Activated T-helper 2 cell treated with anti-CD3 and anti-CD28 coated beads, Interferon-gamma antibody, Interleukin-2, Interleukin-4, amounts not matched to agents 10 μg/mL and 5 μg/mL and 100 μg/mL, durations not matched to agents 14 hours and 24 hours and 36 hours (primary cell): ENCODE measurements at regions not wholly inside any gene's neighbourhood (a gene's known extent, or its start where the extent isn't known, plus 50 kb on each side); places are given as distances from the start of the nearest gene placed in this dataset.

Source experiments
- DNase-seq: peaks from one replicate; pipeline ENCODE4 v3.0.0; 2021; ENCODE audit warnings: low spot score
- H3K27ac Mint-ChIP-seq: one replicate; pipeline ENCODE4 v1.8.0; 2021; ENCODE audit warnings: mixed read lengths
- H3K27me3 Mint-ChIP-seq: one replicate; pipeline ENCODE4 v1.8.0; 2021; ENCODE audit warnings: low read depth, mixed read lengths
- H3K36me3 Mint-ChIP-seq: one replicate; pipeline ENCODE4 v1.8.0; 2021; ENCODE audit warnings: low read depth, mixed read lengths
- H3K4me1 Mint-ChIP-seq: one replicate; pipeline ENCODE4 v1.8.0; 2021; ENCODE audit warnings: low read depth, mixed read lengths
- H3K4me3 Mint-ChIP-seq: one replicate; pipeline ENCODE4 v1.8.0; 2021; ENCODE audit warnings: low read depth, mild to moderate bottlenecking, moderate library complexity, mixed read lengths
- H3K9me3 Mint-ChIP-seq: one replicate; pipeline ENCODE4 v1.8.0; 2021; ENCODE audit warnings: mixed read lengths
- intact Hi-C: fragments of 100-400 bp; cut with micrococcal nuclease; formaldehyde crosslinking; loops from one replicate; pipeline ENCODE4 v1.15.1; 2023

GRCh38 chr11:115659061-115659963 is 155.1 kb upstream of the CADM1 start:
- Mint-ChIP-seq H3K27me3 (peaks cover 30% of the 10 kb centered on the region), H3K9me3 (no peaks in the 10 kb centered on the region), H3K4me1 (no peaks in the 10 kb centered on the region), H3K27ac (no peak overlapping the region), H3K36me3 (no peaks in the 10 kb centered on the region), H3K4me3 (no peak overlapping the region)
- intact Hi-C loops, result no loop called here
- DNase-seq, result no peak

- Mint-ChIP-seq H3K27me3 (peaks cover 30% of the 10 kb centered on the region), H3K27ac (no peak overlapping the region), H3K4me1 (no peaks in the 10 kb centered on the region), H3K4me3 (no peak overlapping the region), H3K9me3 (no peaks in the 10 kb centered on the region), H3K36me3 (no peaks in the 10 kb centered on the region)
- intact Hi-C loops, result no loop called here
- no peak for DNase-seq
Observed at GRCh38 chr11:115657586-115657985, 153.4 kb upstream of the CADM1 start.

- no peaks in the 10 kb centered on the region for H3K9me3 Mint-ChIP-seq
Observed at GRCh38 chr11:115656669-115657068, 152.5 kb upstream of the CADM1 start.

GRCh38 chr11:115656041-115656440 is 151.8 kb upstream of the CADM1 start:
- Mint-ChIP-seq H3K4me3 (no peak overlapping the region), H3K4me1 (no peaks in the 10 kb centered on the region), H3K36me3 (no peaks in the 10 kb centered on the region), H3K27ac (no peak overlapping the region), H3K9me3 (no peaks in the 10 kb centered on the region), H3K27me3 (peaks cover 29% of the 10 kb centered on the region)
- DNase-seq, result no peak
- intact Hi-C loops, result no loop called here

More at GRCh38 chr11:115656669-115657068, 152.5 kb upstream of the CADM1 start:
- H3K36me3 Mint-ChIP-seq, result no peaks in the 10 kb centered on the region
- H3K4me1 Mint-ChIP-seq, result no peaks in the 10 kb centered on the region
- H3K4me3 Mint-ChIP-seq, result no peak overlapping the region
- peaks cover 30% of the 10 kb centered on the region for H3K27me3 Mint-ChIP-seq
- no peak for DNase-seq
- intact Hi-C loops, result no loop called here
- no peak overlapping the region for H3K27ac Mint-ChIP-seq

DNA sequence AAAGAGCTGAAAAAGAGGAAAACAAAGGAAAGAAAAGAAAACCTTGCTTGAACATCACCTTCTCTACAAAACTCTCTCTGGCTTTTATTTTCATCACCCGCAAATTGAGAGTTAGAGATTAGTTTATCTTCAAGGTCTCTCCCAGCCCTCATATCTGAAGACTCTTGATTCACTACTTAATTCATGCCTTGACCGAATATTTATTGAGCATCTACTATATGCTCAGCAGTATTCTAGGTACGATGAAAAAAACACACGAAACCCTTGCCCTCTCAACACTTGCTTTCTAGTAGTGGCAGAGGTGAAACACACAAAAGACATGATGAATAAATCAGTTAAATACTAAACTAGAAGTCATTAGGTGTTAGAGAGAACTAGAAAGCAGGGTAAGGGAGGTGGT is 150.6 kb upstream of the CADM1 start:
- no peak overlapping the region for H3K27ac Mint-ChIP-seq
- H3K27me3 Mint-ChIP-seq, result peaks cover 18% of the 10 kb centered on the region
- no peak overlapping the region for H3K4me3 Mint-ChIP-seq
- no peaks in the 10 kb centered on the region for H3K9me3 Mint-ChIP-seq
- no peaks in the 10 kb centered on the region for H3K36me3 Mint-ChIP-seq
- intact Hi-C loops, result no loop called here
- H3K4me1 Mint-ChIP-seq, result peaks cover 2% of the 10 kb centered on the region
- no peak for DNase-seq

DNA sequence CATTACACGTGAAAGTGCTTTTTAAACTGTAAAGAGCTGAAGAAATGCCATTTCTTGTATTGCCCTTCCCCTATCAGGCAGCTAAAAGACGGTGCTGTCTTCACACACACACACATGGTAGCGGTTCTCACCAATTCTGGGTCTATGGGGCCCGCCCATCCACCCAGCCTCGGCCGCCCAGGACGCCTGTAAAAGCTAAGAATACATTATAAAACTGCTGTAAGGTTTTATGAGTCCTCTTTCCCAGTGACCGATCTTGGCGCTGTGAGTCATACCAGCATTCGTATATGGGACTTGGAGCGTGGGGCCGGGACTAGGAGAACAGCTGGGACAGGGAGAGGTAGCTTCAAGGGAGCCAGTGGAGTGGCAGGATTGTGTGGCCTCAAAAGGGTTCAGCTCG is 149.7 kb upstream of the CADM1 start:
- intact Hi-C loops, result no loop called here
- Mint-ChIP-seq H3K4me1 (peaks cover 2% of the 10 kb centered on the region), H3K27me3 (peaks cover 12% of the 10 kb centered on the region), H3K9me3 (no peaks in the 10 kb centered on the region), H3K27ac (no peak overlapping the region), H3K36me3 (no peaks in the 10 kb centered on the region), H3K4me3 (no peak overlapping the region)
- DNase-seq, result no peak

DNA sequence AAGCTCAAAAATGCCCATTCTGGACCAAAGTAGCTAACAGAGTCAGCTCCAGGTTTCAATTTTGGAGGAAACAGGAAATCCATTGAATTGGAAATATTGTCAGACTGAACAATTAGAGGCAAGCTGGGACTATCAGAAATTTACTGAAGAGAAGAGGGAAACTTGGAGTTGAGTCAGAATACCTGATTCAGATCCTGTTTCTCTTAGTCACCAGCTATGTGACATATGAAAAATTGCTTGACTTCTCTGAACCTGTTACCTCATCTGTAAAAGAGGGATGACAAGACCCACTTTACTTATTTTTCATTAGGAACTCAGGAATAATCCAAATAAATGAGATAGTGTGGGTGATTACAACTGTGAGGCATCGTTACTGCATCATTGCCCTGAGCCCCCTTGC is 148.9 kb upstream of the CADM1 start:
- H3K27ac Mint-ChIP-seq, result no peak overlapping the region
- H3K4me1 Mint-ChIP-seq, result peaks cover 2% of the 10 kb centered on the region
- DNase-seq, result no peak
- H3K27me3 Mint-ChIP-seq, result peaks cover 6% of the 10 kb centered on the region
- H3K4me3 Mint-ChIP-seq, result no peak overlapping the region
- intact Hi-C loops, result no loop called here
- H3K36me3 Mint-ChIP-seq, result no peaks in the 10 kb centered on the region
- no peaks in the 10 kb centered on the region for H3K9me3 Mint-ChIP-seq

DNA sequence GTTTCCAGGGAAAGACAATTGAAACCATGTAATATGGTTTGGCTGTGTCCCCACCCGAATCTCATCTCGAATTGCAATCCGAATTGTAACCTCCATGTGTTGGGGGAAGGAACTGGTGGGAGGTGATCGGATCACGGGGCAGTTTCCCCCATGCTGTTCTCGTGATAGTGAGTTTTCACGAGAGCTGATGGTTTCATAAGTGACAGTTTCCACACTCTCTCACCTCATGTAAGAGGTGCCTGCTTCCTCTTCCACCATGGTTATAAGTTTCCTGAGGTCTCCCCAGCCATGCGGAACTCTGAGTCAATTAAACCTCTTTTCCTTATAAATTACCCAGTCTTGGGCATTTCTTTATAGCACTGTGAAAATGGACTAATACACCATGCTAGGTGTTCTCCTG is 148.3 kb upstream of the CADM1 start:
- DNase-seq, result no peak
- H3K27ac Mint-ChIP-seq, result no peak overlapping the region
- H3K36me3 Mint-ChIP-seq, result no peaks in the 10 kb centered on the region
- H3K4me1 Mint-ChIP-seq, result peaks cover 2% of the 10 kb centered on the region
- peaks cover 5% of the 10 kb centered on the region for H3K27me3 Mint-ChIP-seq
- H3K4me3 Mint-ChIP-seq, result no peak overlapping the region
- intact Hi-C loops, result no loop called here
- no peaks in the 10 kb centered on the region for H3K9me3 Mint-ChIP-seq

- no peak for DNase-seq
- H3K27me3 Mint-ChIP-seq, result peaks cover 2% of the 10 kb centered on the region
- H3K9me3 Mint-ChIP-seq, result no peaks in the 10 kb centered on the region
- H3K36me3 Mint-ChIP-seq, result no peaks in the 10 kb centered on the region
- H3K4me3 Mint-ChIP-seq, result no peak overlapping the region
- H3K4me1 Mint-ChIP-seq, result peaks cover 2% of the 10 kb centered on the region
- intact Hi-C loops, result no loop called here
- no peak overlapping the region for H3K27ac Mint-ChIP-seq
Observed at GRCh38 chr11:115652094-115652493, 147.9 kb upstream of the CADM1 start.

DNA sequence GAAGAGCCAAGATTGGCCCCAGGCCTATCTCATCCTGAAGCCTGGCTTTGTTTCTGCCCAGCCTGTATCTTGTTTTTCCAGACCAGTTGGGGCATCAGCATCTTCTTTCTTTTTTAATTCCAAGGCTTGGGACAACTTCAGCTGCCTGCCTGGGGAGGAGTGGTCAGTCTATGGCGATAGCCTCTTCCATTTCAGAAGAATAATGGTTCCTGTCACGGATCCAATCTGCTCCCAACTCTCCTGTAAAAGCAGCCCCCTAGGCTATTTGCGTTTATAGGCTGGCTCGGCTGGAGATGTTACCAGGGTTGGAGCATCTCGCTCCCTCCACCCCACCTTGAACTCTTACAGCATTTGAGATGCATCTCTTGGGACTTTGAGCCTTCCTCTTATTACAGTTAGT is 145.2 kb upstream of the CADM1 start:
- Mint-ChIP-seq H3K27ac (no peak overlapping the region), H3K27me3 (peaks cover 4% of the 10 kb centered on the region), H3K9me3 (no peaks in the 10 kb centered on the region), H3K36me3 (no peaks in the 10 kb centered on the region), H3K4me3 (no peak overlapping the region), H3K4me1 (peaks cover 2% of the 10 kb centered on the region)
- no peak for DNase-seq
- intact Hi-C loops, result no loop called here

GRCh38 chr11:115645631-115646317 is 141.6 kb upstream of the CADM1 start:
- intact Hi-C loops, result no loop called here

GRCh38 chr11:115644856-115645255 is 140.6 kb upstream of the CADM1 start:
- no peaks in the 10 kb centered on the region for H3K9me3 Mint-ChIP-seq
- no peak overlapping the region for H3K4me3 Mint-ChIP-seq
- no peak overlapping the region for H3K27ac Mint-ChIP-seq
- no peak for DNase-seq
- H3K36me3 Mint-ChIP-seq, result no peaks in the 10 kb centered on the region
- no peaks in the 10 kb centered on the region for H3K4me1 Mint-ChIP-seq
- H3K27me3 Mint-ChIP-seq, result peaks cover 4% of the 10 kb centered on the region
- intact Hi-C loops, result no loop called here

More at GRCh38 chr11:115645631-115646317, 141.6 kb upstream of the CADM1 start:
- no peaks in the 10 kb centered on the region for H3K9me3 Mint-ChIP-seq
- H3K4me3 Mint-ChIP-seq, result no peak overlapping the region
- H3K4me1 Mint-ChIP-seq, result no peaks in the 10 kb centered on the region
- H3K36me3 Mint-ChIP-seq, result no peaks in the 10 kb centered on the region
- no peak overlapping the region for H3K27ac Mint-ChIP-seq
- H3K27me3 Mint-ChIP-seq, result peaks cover 4% of the 10 kb centered on the region
- no peak for DNase-seq

DNA sequence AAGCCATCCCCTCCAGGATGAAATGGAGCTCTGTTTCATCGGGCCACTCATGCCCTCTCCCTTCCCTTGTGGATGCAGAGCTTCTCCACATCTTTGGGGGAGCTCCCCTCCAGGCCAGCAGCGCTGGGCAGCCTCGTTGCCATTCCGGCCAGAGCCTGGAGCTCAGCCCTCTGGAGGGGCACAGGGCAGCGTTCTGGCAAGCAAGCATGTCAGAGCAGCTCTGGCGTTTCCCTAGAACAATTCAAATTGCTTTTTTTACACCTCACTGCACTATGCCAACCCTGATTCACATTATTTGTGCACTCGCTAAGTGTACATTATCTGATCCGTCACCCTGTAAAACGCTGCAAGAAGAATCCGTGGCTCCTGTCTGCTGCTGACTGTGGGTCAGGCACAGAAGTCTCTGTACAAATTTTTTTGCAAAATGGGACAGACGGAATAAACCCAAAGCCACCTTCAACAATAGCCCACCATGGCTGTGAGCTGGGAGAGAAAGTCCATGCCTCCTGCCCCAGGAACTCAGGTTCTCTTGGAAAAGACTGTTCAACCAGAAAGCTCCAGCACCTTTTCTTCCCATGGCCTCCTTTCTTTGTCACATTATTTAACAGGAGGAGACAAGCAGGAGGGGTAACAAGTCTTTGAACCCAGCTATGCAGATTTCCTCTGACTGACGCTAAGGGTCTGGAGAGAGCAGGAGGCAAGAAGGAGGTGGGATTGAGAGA is 139.5 kb upstream of the CADM1 start:
- Mint-ChIP-seq H3K27ac (no peak overlapping the region), H3K27me3 (peaks cover 4% of the 10 kb centered on the region), H3K36me3 (no peaks in the 10 kb centered on the region), H3K9me3 (no peaks in the 10 kb centered on the region), H3K4me1 (no peaks in the 10 kb centered on the region), H3K4me3 (no peak overlapping the region)
- no peak for DNase-seq
- intact Hi-C loops, result no loop called here
